ENCODE measurements at regions not wholly inside any gene's neighbourhood (a gene's known extent, or its start where the extent isn't known, plus 50 kb on each side); places are given as distances from the start of the nearest gene placed in this dataset.

DNA sequence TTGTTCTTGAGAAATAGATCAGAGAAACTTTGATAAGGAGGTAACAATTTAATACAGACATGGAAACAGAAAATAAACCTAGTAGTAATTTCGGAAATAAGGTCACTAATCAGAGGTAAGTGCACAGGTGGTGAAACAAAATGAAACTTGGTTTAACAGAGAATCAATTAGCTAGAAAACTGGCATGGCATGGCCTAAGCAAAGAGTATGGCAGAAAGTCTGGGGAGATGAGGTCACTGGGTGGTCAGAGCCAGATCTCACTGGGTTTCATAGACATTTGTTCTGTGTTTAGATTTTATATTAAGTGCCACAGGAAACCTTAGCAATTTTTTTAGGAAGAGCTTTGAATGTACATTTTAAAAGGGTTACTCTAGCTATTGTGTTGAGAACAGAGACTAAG is 1216.0 kb upstream of the PIK3C3 start:
- TF ChIP-seq CTCF (IDR thresholded peaks at IDR 0.05; ENCODE audit: insufficient read depth, low read depth, low read length) (no peak), EZH2 (IDR thresholded peaks at IDR 0.05; ENCODE audit: insufficient read depth, low read length) (no peak)
